GM21367 (cell line): ENCODE measurements at regions not wholly inside any gene's neighbourhood (a gene's known extent, or its start where the extent isn't known, plus 50 kb on each side); places are given as distances from the start of the nearest gene placed in this dataset.
"Not testable (repeated sequence)": the region's sequence is repeated elsewhere in the genome, so short reads cannot be mapped to it uniquely, and the experiment has no call there.

Experiments used
- ATAC-seq: cut with Tn5 transposase; IDR thresholded peaks from one replicate; pipeline ENCODE4 v1.9.1; 2021; ENCODE audit not compliant: unreplicated experiment

DNA sequence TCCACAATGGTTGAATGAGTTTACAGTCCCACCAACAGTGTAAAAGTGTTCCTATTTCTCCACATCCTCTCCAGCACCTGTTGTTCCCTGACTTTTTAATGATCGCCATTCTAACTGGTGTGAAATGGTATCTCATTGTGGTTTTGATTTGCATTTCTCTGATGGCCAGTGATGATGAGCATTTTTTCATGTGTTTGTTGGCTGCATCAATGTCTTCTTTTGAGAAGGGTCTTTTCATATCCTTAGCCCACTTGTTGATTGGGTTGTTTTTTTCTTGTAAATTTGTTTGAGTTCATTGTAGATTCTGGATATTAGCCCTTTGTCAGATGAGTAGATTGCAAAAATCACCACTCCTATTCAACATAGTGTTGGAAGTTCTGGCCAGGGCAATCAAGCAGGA, 287.6 kb upstream of the RASGRP1 start:
- not testable (repeated sequence) for ATAC-seq

DNA sequence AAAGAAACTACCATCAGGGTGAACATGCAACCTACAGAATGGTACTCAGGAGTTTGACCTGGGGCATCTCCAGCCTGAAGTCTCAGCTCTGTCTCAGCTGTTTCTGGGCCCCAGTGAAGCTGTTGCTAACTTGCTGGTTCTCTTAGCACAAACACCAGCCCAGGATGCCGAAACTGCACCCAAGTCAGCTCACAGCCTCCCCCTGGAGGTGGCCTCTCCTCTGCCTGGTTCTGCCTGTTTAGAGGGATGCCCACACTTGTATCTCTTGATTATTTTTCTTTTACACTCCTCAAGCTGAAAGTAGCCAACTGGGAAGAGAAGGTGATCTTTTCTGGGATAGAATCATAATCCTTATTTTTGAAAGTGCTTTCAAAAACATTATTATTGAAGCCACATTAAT, 289.0 kb upstream of the RASGRP1 start:
- ATAC-seq: no peak

DNA sequence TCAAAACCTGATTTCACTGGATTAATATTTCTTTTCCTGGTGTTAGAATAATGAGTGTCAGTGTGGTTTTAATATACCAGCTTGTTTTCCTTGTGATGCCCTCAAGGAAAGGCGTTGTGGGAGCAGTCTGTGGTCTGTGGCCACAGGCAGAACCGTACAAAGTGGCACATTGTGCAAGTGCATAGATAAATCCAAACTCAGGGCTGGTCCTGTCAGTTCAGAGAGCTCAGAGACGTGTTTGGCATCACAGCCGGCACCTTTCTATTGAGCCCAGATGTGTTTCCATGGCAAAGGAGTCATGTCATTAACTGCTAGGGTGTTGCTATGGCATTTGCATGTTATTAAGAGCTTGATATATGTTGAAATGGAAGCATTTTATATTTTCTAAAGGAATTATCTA, 289.9 kb upstream of the RASGRP1 start:
- no peak for ATAC-seq

DNA sequence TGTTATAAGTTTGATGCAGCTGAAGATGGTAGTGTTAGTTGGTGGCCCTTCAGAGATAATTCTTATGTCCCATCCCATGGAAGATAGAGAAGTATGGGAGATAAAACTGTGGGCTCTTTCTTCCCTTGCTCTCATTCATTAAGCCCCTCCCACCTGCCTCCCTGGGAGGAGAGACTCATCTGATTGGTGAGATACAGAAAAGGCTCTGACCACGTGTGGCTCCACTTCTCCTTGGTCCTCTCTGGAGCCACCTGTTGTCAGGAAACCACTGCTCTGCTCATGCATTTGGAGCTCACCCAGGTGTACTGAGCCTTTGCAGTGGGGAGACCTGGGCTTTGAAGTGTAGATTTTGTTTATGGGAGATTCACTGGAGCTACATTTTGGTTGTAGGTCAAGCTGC, 293.2 kb upstream of the RASGRP1 start:
- ATAC-seq: no peak

DNA sequence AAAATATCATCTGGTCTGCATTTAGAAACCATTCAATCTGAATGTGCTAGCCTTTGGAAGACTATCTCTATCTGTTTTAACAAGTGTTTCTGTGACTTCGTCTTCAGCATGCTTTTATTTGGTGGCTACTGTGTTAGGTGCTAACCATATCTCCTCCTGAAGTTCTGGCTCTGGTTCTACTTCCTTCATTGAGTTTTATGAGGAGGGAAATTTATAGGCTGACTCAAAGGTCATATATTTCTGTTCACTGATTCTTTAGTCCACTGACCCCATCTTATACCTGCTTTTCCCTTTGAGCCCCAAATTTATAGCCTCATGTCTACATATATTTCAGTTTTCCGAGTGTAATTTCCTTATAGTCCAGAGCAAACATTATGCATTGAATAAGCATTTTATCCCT, 295.0 kb upstream of the RASGRP1 start:
- no peak for ATAC-seq

DNA sequence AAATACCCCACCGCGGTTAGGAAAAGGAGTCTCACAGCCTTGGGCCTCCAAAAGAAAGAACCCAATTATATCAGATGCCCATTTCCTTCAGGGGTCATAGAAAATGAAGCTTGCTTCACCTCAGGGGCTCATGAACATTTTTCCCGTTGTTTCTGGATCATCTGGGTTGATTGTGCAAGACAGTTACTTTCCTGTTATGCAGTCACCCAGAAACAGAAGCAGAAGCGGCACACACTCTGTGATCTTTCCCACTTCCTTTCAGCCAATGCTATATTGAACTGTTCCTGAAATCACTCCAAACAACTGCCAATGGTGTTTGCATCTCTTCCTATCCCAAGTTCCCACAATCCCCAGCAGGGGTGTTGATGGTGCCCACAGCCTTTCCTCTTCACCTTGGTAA, 295.6 kb upstream of the RASGRP1 start:
- ATAC-seq: no peak

DNA sequence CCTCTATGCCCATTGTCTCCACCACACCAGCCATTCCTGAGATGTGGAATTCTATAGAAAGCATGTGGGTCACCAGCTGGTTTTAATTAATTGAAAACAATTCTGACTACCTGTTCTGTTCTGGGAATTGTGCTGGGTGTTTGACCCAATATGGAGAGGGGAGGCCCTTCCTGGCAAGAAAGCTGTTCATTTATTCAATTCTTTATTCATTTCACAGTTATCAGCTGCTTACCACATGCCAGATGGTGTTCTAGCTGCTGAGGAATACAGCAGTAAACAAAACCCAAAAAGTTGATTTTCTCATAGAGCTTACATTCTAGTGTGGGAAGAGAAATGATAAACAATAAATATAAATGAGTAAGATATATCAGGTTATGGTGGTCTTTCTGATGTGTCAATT, 296.1 kb upstream of the RASGRP1 start:
- ATAC-seq: no peak

DNA sequence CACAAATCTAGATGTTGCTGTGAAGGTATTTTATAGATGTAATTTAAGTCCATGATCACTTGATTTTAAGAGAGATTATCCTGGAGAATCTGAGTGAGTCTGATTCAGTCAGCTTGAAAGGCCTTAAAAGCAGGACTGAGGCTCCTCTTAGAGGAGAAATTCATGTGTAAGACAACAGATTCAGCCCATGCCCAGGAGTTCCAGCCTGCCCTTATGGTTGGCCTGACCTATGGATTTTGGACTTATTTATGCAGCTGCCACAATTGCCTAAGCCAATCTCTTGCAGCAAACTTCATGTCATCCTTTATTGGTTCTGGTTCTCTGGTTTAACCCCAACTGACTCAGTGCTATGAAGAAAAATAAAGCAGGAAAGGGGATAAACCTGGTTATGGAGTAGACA, 296.5 kb upstream of the RASGRP1 start:
- ATAC-seq: no peak

DNA sequence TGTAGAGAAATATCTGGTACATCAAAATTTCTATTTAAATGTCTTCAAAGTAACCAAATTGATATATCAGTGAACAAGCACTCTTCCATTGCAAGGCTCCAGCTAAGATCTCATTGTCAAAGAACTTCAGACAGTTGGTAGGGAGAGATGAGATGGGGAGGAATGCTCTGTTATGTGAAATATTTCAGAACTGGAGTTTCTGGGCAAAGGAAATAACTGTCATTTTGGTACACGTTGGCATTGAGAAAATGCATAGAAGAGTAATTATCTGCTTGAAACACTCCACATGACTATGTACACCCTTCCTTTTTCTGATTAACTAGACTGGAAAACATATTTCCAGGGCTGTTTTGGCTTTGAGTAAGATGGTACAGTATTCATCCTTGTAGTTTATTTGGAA, 297.5 kb upstream of the RASGRP1 start:
- ATAC-seq: no peak

DNA sequence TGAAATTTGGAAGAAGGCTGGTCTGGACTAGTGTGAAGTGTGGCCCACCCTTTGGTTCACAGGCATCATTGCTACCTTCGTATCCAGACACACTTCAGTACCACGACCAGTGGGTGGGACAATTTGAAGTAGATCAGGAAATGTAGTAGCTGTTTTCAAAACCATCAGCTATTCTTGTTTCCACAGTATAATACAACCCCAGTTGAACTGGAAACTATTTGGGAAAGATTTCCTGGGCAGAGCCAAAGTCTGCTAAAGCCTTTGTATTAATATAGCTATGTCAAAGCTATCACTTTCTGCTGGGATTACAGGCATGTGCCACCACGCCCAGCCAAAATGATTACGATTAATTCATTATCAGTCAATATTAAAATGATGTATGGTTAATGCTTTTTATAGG, 298.8 kb upstream of the RASGRP1 start:
- ATAC-seq: no peak

DNA sequence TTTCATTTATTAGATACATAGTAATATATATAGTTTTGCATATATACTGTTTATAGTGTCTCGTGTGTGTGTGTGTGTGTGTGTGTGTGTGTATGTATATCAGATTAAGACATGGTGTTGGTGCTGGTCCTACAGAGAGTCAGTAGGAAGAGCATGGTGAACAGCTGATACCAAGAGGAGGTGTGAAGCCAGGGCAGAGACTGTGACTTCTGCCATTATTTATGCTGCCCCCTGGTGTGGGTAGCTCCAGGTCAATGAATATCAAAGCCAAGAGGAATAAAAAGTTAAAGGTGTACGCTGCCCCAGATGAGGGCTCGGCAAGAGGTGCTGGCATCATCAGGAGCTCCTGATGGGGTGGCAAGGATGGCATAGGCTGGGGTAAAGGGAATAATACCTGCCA, 299.5 kb upstream of the RASGRP1 start:
- no peak for ATAC-seq

DNA sequence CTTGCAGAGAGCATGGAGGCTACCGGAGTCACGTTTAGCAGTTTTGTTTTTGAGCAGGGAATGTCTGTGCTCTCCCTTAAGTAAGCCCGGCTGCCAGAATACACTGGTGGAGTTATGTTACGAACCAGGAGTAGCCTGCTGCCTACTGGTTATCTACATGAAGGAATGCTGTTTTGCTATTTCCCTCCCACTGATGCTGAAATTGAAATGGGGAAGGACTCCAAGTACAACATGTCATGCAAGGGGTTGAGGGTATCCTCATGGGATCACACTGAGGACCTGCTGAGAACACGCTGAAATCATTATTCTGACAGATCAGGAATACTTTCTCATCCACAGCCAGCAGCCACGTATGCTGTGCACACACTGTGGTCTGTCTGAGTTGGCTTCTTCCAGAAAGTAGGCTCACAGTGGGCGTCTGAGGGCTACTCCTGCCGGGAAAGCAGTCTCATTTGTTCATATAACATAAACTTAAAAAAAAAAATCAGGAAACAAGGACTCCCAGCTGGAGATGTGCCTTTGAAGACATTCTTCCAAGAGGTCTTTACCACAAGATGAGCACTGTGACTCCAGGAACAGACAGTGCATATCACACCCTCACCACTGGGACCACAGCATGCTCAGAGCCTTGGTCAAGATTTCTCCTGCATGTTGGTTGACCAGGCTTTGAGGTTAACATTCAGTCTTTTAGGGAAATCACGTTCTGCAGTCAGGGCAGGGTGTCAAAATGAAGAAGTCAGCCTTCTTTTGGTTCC, 300.4 kb upstream of the RASGRP1 start:
- ATAC-seq: no peak

DNA sequence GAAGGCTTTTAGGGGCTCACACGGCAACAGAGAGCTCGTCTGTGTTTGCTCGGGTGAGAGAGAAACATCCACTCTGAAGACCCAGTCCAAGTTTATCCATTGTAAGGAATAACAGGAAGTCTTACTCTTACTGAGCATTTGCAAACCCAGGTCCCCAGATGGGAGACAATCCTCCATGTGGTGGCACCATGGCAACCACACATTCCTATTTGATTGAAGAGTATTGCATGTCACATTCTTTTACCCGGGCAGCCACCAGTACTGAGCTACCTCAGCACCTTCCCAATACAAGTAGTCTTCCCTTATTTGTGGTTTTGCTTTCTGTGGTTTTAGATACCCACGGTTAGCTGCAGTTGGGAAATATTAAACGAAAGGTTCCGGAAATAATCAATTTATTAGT, 302.9 kb upstream of the RASGRP1 start:
- ATAC-seq: no peak

DNA sequence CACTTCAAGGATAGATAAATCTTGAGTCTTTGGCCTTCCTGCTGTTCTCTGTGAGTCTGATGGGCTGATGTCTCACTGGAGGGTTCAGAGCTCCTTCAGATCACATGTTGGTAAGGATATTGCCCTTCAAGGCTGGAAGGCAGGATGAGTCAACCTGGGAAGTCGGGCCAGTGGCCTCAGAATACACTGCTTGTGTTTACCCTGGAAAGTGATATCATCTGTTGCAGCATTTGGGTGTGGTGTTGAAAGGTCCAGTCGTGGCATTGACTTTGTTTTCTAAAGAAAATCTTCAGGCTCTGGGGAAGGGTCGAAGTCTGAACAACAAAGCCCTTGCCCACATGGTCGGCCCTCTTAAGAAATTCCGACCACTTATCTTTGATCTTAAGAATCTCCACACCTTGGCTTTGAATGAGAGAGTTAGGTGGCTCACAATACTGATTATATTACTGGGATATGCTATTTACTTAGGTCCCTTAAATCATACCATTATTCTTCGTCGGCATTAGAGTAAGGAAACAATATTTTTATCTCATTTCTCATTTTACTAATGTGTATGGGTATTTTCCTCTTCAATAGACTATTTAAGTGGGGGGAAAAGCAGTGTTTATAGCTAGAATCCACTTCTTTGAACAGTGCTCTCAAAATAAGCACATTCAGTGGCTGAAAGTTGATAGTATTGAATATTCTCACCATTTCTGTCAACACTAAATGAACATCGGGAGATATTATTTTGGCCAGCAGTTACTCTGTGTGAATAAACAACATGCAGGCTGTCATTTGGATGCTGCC, 303.9 kb upstream of the RASGRP1 start:
- no peak for ATAC-seq

DNA sequence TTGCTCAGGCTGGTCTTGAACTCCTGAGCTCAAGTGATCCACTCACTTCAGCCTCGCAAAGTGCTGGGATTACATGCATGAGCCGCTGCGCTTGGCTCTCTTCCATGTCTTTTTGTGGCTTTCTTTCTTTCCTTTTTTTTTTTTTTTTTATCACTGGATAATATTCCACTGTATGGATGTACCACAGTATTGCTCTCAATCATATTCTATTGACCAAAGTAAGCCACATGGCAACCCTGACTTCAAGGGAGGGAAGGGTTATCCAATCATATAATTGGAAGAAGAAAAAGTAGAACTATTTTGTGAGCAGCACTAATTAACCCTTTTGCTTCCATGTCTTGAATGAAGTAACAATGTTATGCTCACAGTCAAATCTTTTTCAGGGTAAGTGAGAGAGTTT, 307.0 kb upstream of the RASGRP1 start:
- no peak for ATAC-seq

DNA sequence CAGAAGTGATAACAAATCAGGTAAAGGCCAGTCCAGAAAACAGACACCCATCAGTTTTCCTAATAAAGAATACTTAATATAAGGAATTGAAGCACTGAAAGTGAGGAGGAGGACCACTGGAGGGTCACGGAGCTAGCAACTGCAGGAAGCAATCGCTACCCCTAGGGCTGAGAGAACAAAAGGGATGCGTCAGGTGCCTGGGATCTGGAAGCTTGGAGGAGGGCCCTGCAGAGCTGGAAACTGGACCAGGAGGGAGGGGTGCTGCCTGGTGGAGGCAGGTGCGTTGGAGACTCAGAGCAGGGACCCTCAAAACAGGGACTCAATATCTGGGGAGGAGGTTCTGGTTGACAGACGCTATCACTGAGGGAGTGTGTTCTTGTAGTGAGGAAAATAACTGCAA, 308.1 kb upstream of the RASGRP1 start:
- ATAC-seq: no peak

DNA sequence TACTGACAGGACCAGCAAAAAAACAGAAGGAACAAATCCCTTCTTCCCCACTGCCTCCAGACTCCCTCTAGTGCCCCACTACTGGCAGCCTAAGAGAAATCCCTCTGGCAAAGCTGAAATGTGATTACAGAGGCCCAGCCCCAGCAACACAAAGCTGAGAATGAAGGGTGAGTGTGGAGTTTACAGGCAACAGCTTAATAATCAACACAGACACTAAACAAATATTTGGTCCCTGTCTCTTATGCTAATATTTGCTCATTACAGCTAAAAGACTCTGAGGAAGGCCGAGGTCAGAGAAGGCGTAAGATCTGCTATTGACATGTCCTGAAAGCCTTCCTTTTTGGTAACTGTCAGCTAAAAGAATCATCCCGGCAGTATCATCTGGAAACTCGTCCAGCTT, 308.5 kb upstream of the RASGRP1 start:
- ATAC-seq: no peak

DNA sequence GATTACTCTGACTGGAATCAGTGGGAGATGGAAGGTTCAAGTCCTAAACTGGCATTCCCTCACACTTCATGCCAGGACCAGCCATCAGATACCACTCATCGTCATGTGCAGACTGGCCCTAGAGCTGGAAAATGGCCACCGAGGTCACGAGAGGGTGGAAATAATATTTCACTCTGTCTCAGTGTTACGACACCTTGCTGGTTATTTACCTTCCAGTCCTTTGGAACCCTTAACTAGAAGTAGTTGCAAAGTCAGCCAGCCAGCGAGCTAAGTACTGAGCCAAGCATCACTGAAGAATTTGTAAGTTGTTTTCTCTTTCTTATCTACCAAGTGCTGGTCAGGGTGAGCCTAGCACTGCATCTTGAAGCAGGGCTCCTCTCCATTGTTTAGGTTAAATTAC, 309.9 kb upstream of the RASGRP1 start:
- ATAC-seq: no peak

DNA sequence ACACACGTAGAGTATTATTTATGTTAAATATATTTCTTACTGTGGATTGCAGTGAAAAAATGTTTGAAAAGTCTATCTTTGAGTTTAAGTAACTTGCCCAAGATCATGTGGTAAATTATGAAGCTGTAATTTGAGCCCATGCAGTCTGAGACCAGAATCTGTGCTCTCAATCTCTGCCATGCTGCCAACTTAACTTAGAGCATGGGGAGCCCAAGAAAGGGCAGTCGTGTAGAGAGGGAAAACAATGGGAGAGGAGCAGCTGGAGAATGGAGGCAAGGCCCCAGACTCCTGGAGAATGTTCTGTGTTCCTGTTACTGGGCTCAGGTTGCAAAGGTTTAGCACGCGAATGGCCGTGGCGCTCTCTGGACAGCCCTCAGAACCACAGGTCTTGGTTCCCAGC, 311.6 kb upstream of the RASGRP1 start:
- no peak for ATAC-seq

DNA sequence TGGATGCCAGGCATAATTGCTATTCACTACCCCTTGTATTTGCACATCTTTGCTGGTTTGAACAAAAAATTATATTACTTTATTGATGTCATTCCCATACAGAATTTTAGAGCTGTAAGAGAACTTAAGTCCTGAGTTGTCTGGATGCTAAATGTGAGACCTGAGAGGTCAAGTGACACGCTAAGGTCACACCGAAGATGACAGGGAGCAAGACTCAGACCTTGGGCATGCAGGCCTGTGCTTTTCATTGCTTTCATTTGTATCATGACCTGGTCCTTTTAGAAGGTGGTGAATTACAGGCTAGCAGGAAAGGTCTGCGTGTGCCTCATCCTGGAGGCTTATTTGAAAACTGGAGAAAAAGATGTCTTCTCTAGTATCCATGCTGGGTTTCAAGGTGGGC, 312.0 kb upstream of the RASGRP1 start:
- ATAC-seq: no peak

DNA sequence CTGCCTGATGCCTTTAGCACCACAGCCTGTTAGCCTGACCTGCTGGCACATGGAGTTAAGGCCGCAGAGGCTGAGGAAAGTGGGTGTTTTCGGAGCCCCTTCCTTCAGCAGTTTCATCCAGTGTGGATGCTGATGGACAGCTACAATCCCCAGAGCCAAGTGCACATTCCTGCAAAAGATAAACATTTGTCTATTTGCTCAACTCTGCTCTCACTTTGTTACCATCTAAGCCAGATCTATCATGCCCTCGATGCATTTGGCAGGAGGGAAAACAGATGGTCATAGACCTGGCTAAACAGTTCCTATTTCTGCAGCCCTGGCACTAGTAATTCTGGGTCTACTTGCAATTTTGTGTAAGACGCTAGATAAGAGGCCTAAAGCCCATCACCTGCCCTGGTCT, 312.9 kb upstream of the RASGRP1 start:
- no peak for ATAC-seq

DNA sequence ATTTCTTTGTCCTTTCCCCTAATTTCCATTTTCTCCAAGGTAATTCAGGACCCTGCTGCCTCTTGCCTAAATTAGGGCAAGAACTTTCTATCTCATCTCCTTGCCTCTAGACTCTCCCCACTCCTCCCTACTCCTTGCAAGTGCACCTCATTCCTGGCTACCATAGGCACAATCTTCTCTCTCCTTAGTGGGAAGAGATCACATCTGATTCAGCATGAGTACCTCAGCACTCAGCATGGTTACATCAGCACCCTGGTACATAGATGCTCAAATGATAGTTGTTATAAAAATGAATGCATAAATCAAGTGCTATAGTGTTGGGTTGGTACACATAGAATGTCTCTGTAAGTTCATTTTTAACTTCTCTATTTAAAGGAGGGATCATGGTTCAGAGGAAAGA, 313.4 kb upstream of the RASGRP1 start:
- no peak for ATAC-seq

DNA sequence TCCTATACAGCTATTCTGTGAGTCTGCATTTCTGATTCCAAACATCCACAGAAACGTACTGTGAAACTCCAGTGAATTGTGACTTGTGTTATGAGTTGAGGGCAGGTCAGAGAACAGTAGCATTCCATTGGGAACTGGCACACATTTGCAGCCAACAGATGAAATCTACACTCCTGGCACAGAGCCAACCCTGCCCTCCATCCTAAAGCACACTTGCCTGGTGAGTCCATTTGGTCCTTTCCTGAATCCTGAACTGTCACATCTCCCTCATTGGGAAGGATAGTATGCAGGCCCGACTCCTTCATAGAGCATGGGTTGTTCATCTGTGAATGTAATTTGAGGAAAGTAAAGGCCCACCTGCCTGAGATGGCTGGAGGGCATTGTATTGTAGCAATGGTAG, 314.3 kb upstream of the RASGRP1 start:
- no peak for ATAC-seq
